CD14-positive monocyte (primary cell): ENCODE measurements at regions not wholly inside any gene's neighbourhood (a gene's known extent, or its start where the extent isn't known, plus 50 kb on each side); places are given as distances from the start of the nearest gene placed in this dataset.

Experiments
- DNase-seq, 3 donors: peaks; one replicate each; pipeline ENCODE4 v3.0.0-alpha.2; 2011 to 2022
- H2AFZ ChIP-seq: 2 replicates; pipeline ENCODE4 v1.6.0; 2012; ENCODE audit warnings: mild to moderate bottlenecking, low read depth, low read length, inconsistent platforms; ENCODE audit not compliant: insufficient read depth, poor library complexity, severe bottlenecking
- H3K27ac ChIP-seq, 2 donors: 1 replicate in 1 of 2; 2 replicates in 1 of 2; pipeline ENCODE4 v1.5.1; 2012 to 2013; ENCODE audit warnings: low read length in 2 of 2, control low read depth in 1 of 2, inconsistent platforms in 1 of 2, low read depth in 1 of 2, mild to moderate bottlenecking in 1 of 2
- H3K27me3 ChIP-seq, 2 donors: one replicate each; pipeline versions ENCODE4 v1.6.0 to v1.6.1; 2011 to 2013; ENCODE audit warnings: low read length in 2 of 2; ENCODE audit not compliant: control insufficient read depth in 2 of 2, insufficient read depth in 2 of 2
- H3K36me3 ChIP-seq, 2 donors: replicated peaks in 1 of 2; 1 replicate in 1 of 2; 2 replicates in 1 of 2; pipeline versions ENCODE4 v1.5.1 to v1.6.1; 2012 to 2013; ENCODE audit warnings: low read length in 2 of 2, control low read depth in 1 of 2, inconsistent platforms in 1 of 2, mild to moderate bottlenecking in 1 of 2; ENCODE audit not compliant: insufficient read depth in 2 of 2, control insufficient read depth in 1 of 2
- H3K4me1 ChIP-seq, 2 donors: 1 replicate in 1 of 2; 2 replicates in 1 of 2; pipeline versions ENCODE4 v1.5.1 to v1.6.1; 2012 to 2013; ENCODE audit warnings: low read length in 2 of 2, control low read depth in 1 of 2, inconsistent platforms in 1 of 2, mild to moderate bottlenecking in 1 of 2, moderate library complexity in 1 of 2; ENCODE audit not compliant: insufficient read depth in 2 of 2, control insufficient read depth in 1 of 2
- H3K4me2 ChIP-seq: replicated peaks from 2 replicates; pipeline ENCODE3; 2012; ENCODE audit warnings: low read length, moderate library complexity, mild to moderate bottlenecking; ENCODE audit not compliant: poor library complexity, severe bottlenecking; ENCODE audit errors: extremely low read depth
- H3K4me3 ChIP-seq, 3 experiments: fragments of 200-600 bp in 1 of 3; sonication (generic) in 1 of 3; replicated peaks in 1 of 3; 1 replicate in 2 of 3; 2 replicates in 1 of 3; pipeline ENCODE4 v1.5.1; 2011 to 2013; ENCODE audit warnings: low read length in 3 of 3, mild to moderate bottlenecking in 3 of 3, control low read depth in 2 of 3, low read depth in 2 of 3, inconsistent platforms in 1 of 3, moderate library complexity in 1 of 3
- H3K79me2 ChIP-seq: 2 replicates; pipeline ENCODE4 v1.6.0; 2012; ENCODE audit warnings: mild to moderate bottlenecking, control low read depth, inconsistent platforms, low read length, moderate library complexity; ENCODE audit not compliant: insufficient read depth
- H3K9ac ChIP-seq: 2 replicates; pipeline ENCODE4 v1.6.0; 2017; ENCODE audit warnings: low read length, mild to moderate bottlenecking; ENCODE audit not compliant: insufficient read depth, poor library complexity, severe bottlenecking
- H3K9me3 ChIP-seq, 2 donors: replicated peaks in 1 of 2; 1 replicate in 1 of 2; 2 replicates in 1 of 2; pipeline versions ENCODE4 v1.5.1 to v1.6.1; 2012 to 2013; ENCODE audit warnings: low read length in 2 of 2, control low read depth in 1 of 2; ENCODE audit not compliant: control insufficient read depth in 1 of 2, insufficient read depth in 1 of 2
- H4K20me1 ChIP-seq: 2 replicates; pipeline ENCODE4 v1.6.0; 2012; ENCODE audit warnings: mild to moderate bottlenecking, low read length, control low read depth, moderate library complexity; ENCODE audit not compliant: insufficient read depth
- H3K27ac Mint-ChIP-seq, 7 donors: one replicate each; pipeline ENCODE4 v1.8.0; 2020; ENCODE audit warnings: mild to moderate bottlenecking in 7 of 7, mixed read lengths in 7 of 7, moderate library complexity in 6 of 7, inconsistent platforms in 2 of 7
- H3K27me3 Mint-ChIP-seq, 3 donors: one replicate each; pipeline ENCODE4 v1.8.0; 2021 to 2022; ENCODE audit warnings: low read depth in 3 of 3, mild to moderate bottlenecking in 3 of 3, mixed read lengths in 3 of 3, moderate library complexity in 3 of 3, inconsistent platforms in 1 of 3
- H3K36me3 Mint-ChIP-seq, 2 donors: one replicate each; pipeline ENCODE4 v1.8.0; 2020; ENCODE audit warnings: mixed read lengths in 2 of 2, inconsistent platforms in 1 of 2, mild to moderate bottlenecking in 1 of 2
- H3K4me1 Mint-ChIP-seq: one replicate; pipeline ENCODE4 v1.8.0; 2020; ENCODE audit warnings: mild to moderate bottlenecking, mixed read lengths
- H3K4me3 Mint-ChIP-seq, 2 donors: one replicate each; pipeline ENCODE4 v1.8.0; 2020; ENCODE audit warnings: mild to moderate bottlenecking in 2 of 2, mixed read lengths in 2 of 2, moderate library complexity in 1 of 2
- H3K9me3 Mint-ChIP-seq, 7 donors: one replicate each; pipeline ENCODE4 v1.8.0; 2020 to 2022; ENCODE audit warnings: mixed read lengths in 7 of 7, mild to moderate bottlenecking in 6 of 7, moderate library complexity in 6 of 7, inconsistent platforms in 2 of 7
- WGBS: methylation state at CpG from one replicate; pipeline ENCODE4 v1.1.5; 2013; ENCODE audit warnings: missing lambda C conversion rate; ENCODE audit not compliant: insufficient coverage; 5-methylcytosine and 5-hydroxymethylcytosine counted together
- intact Hi-C, 2 donors: fragments of 100-400 bp; cut with micrococcal nuclease; formaldehyde crosslinking; loops; one replicate each; pipeline versions ENCODE4 v1.15.0 to v1.15.1; 2023
- TF ChIP-seq, protein P1 (sequence below): fragments of 200-600 bp; IDR thresholded peaks from one replicate; pipeline ENCODE4 v1.8.0; 2022; ENCODE audit warnings: antibody characterized with exemption, mild to moderate bottlenecking

DNA sequence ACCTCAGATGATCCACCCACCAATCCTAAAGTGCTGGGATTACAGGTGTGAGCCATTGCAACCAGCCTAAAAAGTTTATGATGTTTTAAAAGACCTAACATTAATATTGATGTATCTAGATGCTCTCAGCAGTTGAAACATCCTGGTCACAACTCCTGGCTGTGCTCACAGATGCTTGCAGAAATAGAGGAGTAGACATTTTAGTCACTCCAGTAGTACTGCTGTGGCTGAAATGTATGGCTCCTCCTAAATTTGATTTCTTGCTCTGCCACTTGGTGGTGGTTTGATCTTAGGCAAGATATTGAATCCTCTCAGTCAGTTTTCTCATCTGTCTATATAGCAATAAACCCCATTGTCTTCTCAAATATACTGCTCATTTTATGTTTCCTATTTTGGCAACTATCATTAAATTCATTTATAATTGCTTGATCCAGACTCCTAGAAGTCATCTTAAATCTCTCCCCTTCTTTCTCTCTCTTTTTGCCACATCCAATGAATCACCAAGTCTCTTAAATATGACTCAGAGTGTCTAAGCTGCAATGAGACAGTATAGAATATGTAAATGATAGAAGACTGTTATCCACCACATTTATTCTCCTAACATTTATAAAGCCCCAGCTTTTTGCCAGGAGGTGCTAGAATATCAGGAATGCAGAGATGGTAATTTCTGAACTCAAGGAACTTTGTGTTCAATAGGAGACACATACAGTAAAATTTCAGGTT is 78.1 kb upstream of the NRBF2 start:
- intact Hi-C loops, result no loop called here
- DNase-seq, result no peak
- Mint-ChIP-seq H3K36me3 (no peaks in the 10 kb centered on the region), H3K4me1 (no peaks in the 10 kb centered on the region), H3K4me3 (no peak overlapping the region), H3K27me3 (peaks cover 8 to 11% (median 11%) of the 10 kb centered on the region in 3 donors), H3K27ac (no peak overlapping the region), H3K9me3 (peaks cover 0 to 3% (median 0%) of the 10 kb centered on the region in 7 donors)
- no peaks in the 10 kb centered on the region for H3K9me3 ChIP-seq
- H3K4me2 ChIP-seq, result no peak overlapping the region
- H3K4me3 ChIP-seq, result no peak overlapping the region
- H4K20me1 ChIP-seq, result no peaks in the 10 kb centered on the region
- no peak overlapping the region for H3K9ac ChIP-seq
- peaks cover 0 to 3% of the 10 kb centered on the region in 2 donors for H3K27me3 ChIP-seq
- H3K27ac ChIP-seq, result no peak overlapping the region
- no peak overlapping the region for H2AFZ ChIP-seq
- no peaks in the 10 kb centered on the region for H3K36me3 ChIP-seq
- no peaks in the 10 kb centered on the region for H3K79me2 ChIP-seq
- TF ChIP-seq, protein P1, sequence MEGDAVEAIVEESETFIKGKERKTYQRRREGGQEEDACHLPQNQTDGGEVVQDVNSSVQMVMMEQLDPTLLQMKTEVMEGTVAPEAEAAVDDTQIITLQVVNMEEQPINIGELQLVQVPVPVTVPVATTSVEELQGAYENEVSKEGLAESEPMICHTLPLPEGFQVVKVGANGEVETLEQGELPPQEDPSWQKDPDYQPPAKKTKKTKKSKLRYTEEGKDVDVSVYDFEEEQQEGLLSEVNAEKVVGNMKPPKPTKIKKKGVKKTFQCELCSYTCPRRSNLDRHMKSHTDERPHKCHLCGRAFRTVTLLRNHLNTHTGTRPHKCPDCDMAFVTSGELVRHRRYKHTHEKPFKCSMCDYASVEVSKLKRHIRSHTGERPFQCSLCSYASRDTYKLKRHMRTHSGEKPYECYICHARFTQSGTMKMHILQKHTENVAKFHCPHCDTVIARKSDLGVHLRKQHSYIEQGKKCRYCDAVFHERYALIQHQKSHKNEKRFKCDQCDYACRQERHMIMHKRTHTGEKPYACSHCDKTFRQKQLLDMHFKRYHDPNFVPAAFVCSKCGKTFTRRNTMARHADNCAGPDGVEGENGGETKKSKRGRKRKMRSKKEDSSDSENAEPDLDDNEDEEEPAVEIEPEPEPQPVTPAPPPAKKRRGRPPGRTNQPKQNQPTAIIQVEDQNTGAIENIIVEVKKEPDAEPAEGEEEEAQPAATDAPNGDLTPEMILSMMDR, result no peak
- no peaks in the 10 kb centered on the region for H3K4me1 ChIP-seq

DNA sequence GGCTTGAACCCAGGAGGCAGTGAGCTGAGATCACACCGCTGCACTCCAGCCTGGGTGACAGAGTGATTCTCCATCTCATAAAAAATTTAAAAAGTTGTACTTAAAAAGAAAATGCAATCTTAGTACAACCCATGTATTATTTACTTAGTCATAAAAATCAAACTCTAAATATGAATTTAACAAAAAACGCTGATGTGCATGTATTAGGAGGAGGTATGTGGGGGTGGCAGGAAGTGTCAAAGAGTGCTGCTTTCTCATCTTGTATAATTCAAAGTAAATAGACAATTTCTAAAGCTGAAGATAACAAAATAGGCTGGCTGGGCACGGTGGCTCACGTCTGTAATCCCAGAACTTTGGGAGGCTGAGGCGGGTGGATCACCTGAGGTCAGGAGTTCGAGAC is 81.0 kb upstream of the NRBF2 start:
- no peak for DNase-seq
- H3K27ac Mint-ChIP-seq, result no peak overlapping the region
- H3K9me3 ChIP-seq, result no peaks in the 10 kb centered on the region
- H3K36me3 ChIP-seq, result no peaks in the 10 kb centered on the region
- no peaks in the 10 kb centered on the region for H4K20me1 ChIP-seq
- H3K4me3 Mint-ChIP-seq, result no peak overlapping the region
- H3K27me3 Mint-ChIP-seq, result peaks cover 11 to 21% (median 17%) of the 10 kb centered on the region in 3 donors
- 95% methylated on average over 4 of the region's 6 CpGs for WGBS
- H3K4me3 ChIP-seq, result no peak overlapping the region
- H3K4me1 Mint-ChIP-seq, result no peaks in the 10 kb centered on the region
- no peak overlapping the region for H3K9ac ChIP-seq
- H2AFZ ChIP-seq, result no peak overlapping the region
- H3K4me1 ChIP-seq, result no peaks in the 10 kb centered on the region
- no peaks in the 10 kb centered on the region for H3K36me3 Mint-ChIP-seq
- no peaks in the 10 kb centered on the region for H3K79me2 ChIP-seq
- peaks cover 0 to 3% (median 0%) of the 10 kb centered on the region in 7 donors for H3K9me3 Mint-ChIP-seq
- H3K27ac ChIP-seq, result no peak overlapping the region
- H3K27me3 ChIP-seq, result peaks cover 3 to 9% of the 10 kb centered on the region in 2 donors
- no peak overlapping the region for H3K4me2 ChIP-seq
- TF ChIP-seq, protein P1, result no peak
- intact Hi-C loops, result no loop called here
